Islet precursor cell (in vitro differentiated cells): ENCODE measurements at regions not wholly inside any gene's neighbourhood (a gene's known extent, or its start where the extent isn't known, plus 50 kb on each side); places are given as distances from the start of the nearest gene placed in this dataset.

Experiments
- DNase-seq: peaks from one replicate; pipeline ENCODE4 v3.0.0-alpha.2; 2018

DNA sequence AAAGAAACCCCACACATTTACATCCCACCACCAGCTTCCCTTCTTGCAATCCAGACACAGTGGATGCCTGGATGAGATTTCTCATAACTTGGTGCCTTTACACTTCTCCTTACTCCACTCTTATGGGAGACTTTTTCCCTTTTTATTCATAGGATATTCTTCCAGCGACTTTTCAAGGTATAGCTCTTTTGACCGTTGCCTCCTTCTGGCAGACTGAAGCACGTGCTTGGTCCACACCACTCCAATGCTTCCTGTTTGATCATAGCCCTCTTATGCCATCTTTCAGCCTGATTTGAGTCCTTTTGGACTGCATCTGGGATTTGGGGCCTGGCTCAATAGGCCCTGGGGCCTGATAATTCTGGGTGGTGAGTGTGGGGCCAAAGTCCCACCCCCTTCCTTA, 87.7 kb downstream of the ERCC5 start:
- DNase-seq: no peak

DNA sequence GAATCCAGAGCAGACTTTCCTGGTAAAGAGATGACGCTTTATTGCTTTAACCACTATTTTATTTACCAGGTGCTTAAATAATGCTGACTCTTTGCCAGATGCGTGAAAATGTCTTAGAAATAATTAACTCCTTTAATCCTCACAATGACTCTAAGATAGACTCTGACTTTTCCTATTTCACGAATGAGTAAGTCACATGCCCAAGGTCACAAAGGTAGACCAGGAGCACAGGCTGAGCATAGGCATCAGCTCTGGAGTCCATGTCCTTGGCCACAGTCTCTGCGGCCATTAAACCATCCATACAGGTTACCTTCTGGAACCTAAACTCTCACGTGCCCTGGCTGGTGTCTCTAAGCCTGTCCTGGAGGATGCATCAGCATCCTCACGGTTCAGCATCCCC, 87.3 kb downstream of the ERCC5 start:
- no peak for DNase-seq

GRCh38 chr13:102932331-102932730, 86.5 kb downstream of the ERCC5 start:
- no peak for DNase-seq

- DNase-seq: no peak
These were observed 84.7 kb downstream of the ERCC5 start for GRCh38 chr13:102930566-102930965.

DNA sequence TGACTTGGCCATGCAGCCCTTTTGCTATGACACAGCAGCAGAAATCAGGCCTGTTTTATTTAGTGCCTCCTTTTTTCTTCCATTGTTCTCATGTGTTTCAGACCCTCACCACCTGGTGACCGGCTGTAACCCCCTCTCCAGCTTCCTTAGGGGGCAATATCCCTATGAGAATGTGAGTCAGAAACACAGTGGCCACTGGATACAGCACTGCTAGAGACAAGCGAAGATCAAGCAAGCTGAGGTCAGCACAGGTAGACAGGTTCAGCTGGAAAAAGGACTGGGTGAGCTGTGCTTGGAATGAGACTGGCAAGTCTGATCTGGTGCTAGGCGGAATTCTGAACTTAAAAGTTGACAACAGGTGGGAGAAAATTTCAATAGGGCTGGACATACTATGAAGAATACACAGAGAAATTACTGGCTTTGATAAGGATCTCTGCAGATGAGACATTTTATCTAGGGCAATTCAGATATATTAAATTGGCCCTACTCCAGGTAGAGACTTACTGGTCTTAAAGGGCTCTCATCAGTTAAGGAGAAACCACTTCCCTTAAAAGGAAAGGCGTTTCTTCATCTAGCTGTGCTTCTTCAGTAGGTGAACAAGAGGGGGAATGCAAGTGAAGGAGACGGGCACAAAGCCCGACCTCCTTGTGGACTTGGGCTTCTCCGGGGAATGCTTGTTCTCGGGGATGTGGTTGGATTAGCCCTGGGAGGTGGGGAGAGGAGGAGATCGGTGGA, 83.3 kb downstream of the ERCC5 start:
- DNase-seq: peak; percentile 60
